Stimulated activated naive CD8-positive, alpha-beta T cell treated with anti-CD3 and anti-CD28 coated beads, Interleukin-15, amount 100 ng/mL, for 72 hours (primary cell): ENCODE measurements at regions not wholly inside any gene's neighbourhood (a gene's known extent, or its start where the extent isn't known, plus 50 kb on each side); places are given as distances from the start of the nearest gene placed in this dataset.
A peak's percentile ranks its signal among the peaks of the same experiment; 100 is the strongest.

ENCODE experiments used
- ATAC-seq: fragments of 150-1000 bp; cut with Tn5 transposase; 2 replicates; pipeline ENCODE4 v1.10.0; 2021; ENCODE audit warnings: mild to moderate bottlenecking, moderate library complexity
- DNase-seq, 2 donors: peaks; one replicate each; pipeline ENCODE4 v3.0.0; 2021 to 2022
- H3K27ac Mint-ChIP-seq, 2 donors: one replicate each; pipeline ENCODE4 v1.8.0; 2022; ENCODE audit warnings: mild to moderate bottlenecking in 2 of 2, mixed read lengths in 2 of 2, moderate library complexity in 2 of 2
- H3K27me3 Mint-ChIP-seq: one replicate; pipeline ENCODE4 v1.8.0; 2022; ENCODE audit warnings: mixed read lengths
- H3K4me1 Mint-ChIP-seq: one replicate; pipeline ENCODE4 v1.8.0; 2022; ENCODE audit warnings: mild to moderate bottlenecking, mixed read lengths
- H3K4me3 Mint-ChIP-seq, 2 donors: one replicate each; pipeline ENCODE4 v1.8.0; 2022; ENCODE audit warnings: mild to moderate bottlenecking in 2 of 2, mixed read lengths in 2 of 2, moderate library complexity in 1 of 2
- H3K9me3 Mint-ChIP-seq, 2 donors: one replicate each; pipeline ENCODE4 v1.8.0; 2022; ENCODE audit warnings: mixed read lengths in 2 of 2

DNA sequence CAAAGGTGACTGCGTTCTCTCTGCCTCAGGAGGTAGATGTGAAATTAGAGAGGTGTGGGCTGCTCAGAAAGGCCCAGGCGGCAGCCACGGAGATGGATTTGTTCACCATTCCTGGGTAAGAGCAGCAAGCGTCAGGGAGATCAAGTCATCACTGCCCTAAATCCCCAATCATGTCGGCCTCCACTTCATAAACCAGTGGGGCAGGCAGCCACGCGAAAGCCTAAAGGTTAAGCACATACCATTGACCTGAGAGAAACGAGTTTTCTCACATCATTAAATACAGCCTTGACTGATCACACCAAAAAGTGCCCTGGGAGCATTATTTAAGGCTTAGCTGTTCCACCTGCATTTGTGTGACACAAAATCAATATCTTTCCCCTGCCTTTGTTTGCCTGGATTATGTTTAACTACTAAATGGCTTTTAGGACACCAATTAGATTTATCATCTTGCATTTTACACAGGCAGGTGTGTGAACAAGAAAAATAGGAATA, 50.7 kb upstream of the FOXB1 start:
- no peak for DNase-seq
- Mint-ChIP-seq H3K9me3 (peaks cover 0 to 7% of the 10 kb centered on the region in 2 donors), H3K4me3 (no peak overlapping the region), H3K27me3 (peaks cover 8% of the 10 kb centered on the region), H3K4me1 (peaks cover 9% of the 10 kb centered on the region), H3K27ac (no peak overlapping the region)
- ATAC-seq = no peak

GRCh38 chr15:59952960-59953359, 51.2 kb upstream of the FOXB1 start:
- H3K27me3 Mint-ChIP-seq = peaks cover 8% of the 10 kb centered on the region
- H3K4me3 Mint-ChIP-seq = no peak overlapping the region
- H3K27ac Mint-ChIP-seq = no peak overlapping the region
- peaks cover 5% of the 10 kb centered on the region for H3K4me1 Mint-ChIP-seq
- DNase-seq (no peak), ATAC-seq (no peak)
- H3K9me3 Mint-ChIP-seq = peaks cover 0 to 7% of the 10 kb centered on the region in 2 donors

GRCh38 chr15:59950603-59951388, 53.3 kb upstream of the FOXB1 start:
- Mint-ChIP-seq H3K4me3 (no peak overlapping the region), H3K27me3 (peaks cover 8% of the 10 kb centered on the region), H3K4me1 (peaks cover 5% of the 10 kb centered on the region), H3K9me3 (peaks cover 0 to 7% of the 10 kb centered on the region in 2 donors), H3K27ac (no peak overlapping the region)
- no peak for ATAC-seq
- no peak for DNase-seq

GRCh38 chr15:59948924-59949613, 55.0 kb upstream of the FOXB1 start:
- H3K9me3 Mint-ChIP-seq = peaks cover 0 to 7% of the 10 kb centered on the region in 2 donors
- DNase-seq = no peak
- H3K27me3 Mint-ChIP-seq = peaks cover 8% of the 10 kb centered on the region
- H3K4me3 Mint-ChIP-seq = no peak overlapping the region
- no peak for ATAC-seq
- peaks cover 5% of the 10 kb centered on the region for H3K4me1 Mint-ChIP-seq
- no peak overlapping the region for H3K27ac Mint-ChIP-seq

DNA sequence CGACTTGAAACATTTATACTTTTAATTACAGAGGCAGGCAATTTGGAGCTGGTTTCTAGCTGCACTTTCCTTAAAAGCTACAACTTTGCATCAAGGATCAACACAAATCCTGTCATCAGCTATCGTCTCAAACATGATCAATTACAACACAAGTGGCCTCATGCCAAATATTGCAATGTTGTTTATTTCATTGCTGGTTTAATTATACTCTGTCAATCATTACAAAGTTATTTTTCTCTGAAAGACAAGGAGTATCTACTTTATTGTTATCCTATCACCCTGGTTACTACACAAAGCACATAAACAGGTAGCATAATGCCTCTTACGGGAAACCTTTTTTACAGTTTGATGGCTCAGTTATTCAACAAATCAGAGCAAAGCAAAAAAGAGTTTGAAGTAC, 58.0 kb upstream of the FOXB1 start:
- no peak overlapping the region for H3K4me3 Mint-ChIP-seq
- no peak overlapping the region for H3K27ac Mint-ChIP-seq
- DNase-seq = no peak
- H3K4me1 Mint-ChIP-seq = no peaks in the 10 kb centered on the region
- no peaks in the 10 kb centered on the region for H3K9me3 Mint-ChIP-seq
- no peaks in the 10 kb centered on the region for H3K27me3 Mint-ChIP-seq
- ATAC-seq = no peak

DNA sequence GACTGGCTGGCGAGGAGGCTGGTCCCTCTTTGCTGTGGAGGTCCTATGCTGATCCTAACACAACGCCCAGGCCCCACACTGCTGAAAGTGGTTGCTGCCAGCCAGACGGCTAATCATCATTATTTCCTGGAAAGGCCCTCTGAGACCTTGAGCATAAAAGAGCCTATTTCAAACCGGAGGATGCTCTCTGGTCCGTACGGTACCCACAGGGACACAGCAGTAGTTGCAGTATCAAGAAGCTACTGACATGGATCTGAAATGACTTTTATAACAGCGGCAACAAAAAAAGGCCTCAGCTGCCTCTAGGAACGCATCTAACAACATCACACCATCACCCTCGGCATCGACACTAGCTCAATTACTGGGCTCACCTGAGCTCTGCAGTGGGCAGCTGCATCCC, 59.1 kb upstream of the FOXB1 start:
- no peaks in the 10 kb centered on the region for H3K4me1 Mint-ChIP-seq
- H3K27me3 Mint-ChIP-seq = no peaks in the 10 kb centered on the region
- H3K9me3 Mint-ChIP-seq = no peaks in the 10 kb centered on the region
- no peak for DNase-seq
- ATAC-seq = no peak
- no peak overlapping the region for H3K27ac Mint-ChIP-seq
- no peak overlapping the region for H3K4me3 Mint-ChIP-seq

- no peak for ATAC-seq
- H3K27ac Mint-ChIP-seq = no peak overlapping the region
- no peaks in the 10 kb centered on the region for H3K4me1 Mint-ChIP-seq
- H3K4me3 Mint-ChIP-seq = no peak overlapping the region
- H3K9me3 Mint-ChIP-seq = no peaks in the 10 kb centered on the region
- no peak for DNase-seq
- H3K27me3 Mint-ChIP-seq = no peaks in the 10 kb centered on the region
Observed at GRCh38 chr15:59941612-59942011, 62.5 kb upstream of the FOXB1 start.

- ATAC-seq = no peak
- Mint-ChIP-seq H3K9me3 (no peaks in the 10 kb centered on the region), H3K27ac (no peak overlapping the region), H3K27me3 (no peaks in the 10 kb centered on the region), H3K4me3 (no peak overlapping the region), H3K4me1 (no peaks in the 10 kb centered on the region)
- DNase-seq = no peak
Observed at GRCh38 chr15:59940928-59941327, 63.2 kb upstream of the FOXB1 start.

DNA sequence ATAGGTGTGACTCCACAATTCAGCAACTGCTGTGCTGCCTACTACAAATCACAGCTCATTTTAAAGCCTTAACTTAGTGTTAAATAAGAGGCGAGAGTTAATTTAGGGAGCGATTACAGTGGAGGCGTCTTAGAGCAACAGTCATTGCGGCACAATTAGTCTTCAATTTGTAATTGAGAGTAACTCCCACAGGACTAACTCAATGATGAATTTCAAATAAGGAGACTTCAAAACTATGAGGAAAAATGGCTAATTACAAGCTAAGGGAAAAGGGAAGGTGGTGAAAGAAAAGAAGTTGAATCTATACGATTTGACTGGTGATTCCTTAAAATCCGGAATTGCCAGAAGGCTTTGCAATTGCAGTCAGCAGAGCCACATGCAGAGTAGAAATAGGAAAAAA, 63.7 kb upstream of the FOXB1 start:
- DNase-seq (no peak), ATAC-seq (no peak)
- Mint-ChIP-seq H3K4me1 (no peaks in the 10 kb centered on the region), H3K4me3 (no peak overlapping the region), H3K9me3 (no peaks in the 10 kb centered on the region), H3K27ac (no peak overlapping the region), H3K27me3 (no peaks in the 10 kb centered on the region)

DNA sequence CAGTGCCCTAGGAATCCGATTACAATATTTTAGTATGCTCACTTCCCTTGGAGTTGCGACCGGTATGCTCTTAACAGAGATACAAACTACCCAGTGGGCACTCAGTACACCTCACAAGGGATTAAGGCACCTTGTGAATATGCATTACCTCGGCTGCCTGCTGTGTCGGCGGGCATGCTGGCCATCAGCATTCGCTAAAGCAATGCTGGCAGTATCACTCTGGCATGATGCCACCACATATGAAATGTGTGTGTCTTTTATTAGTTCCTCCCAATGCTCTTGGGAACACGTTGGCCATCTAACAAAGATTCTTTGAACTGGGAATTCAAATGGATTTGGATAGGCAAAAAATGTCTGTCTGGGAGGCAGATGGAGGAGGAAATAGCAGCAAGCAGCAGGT, 67.4 kb upstream of the FOXB1 start:
- no peak overlapping the region for H3K4me3 Mint-ChIP-seq
- no peak overlapping the region for H3K27ac Mint-ChIP-seq
- H3K9me3 Mint-ChIP-seq = no peaks in the 10 kb centered on the region
- H3K4me1 Mint-ChIP-seq = peaks cover 6% of the 10 kb centered on the region
- no peak for DNase-seq
- ATAC-seq = no peak
- H3K27me3 Mint-ChIP-seq = peaks cover 20% of the 10 kb centered on the region

DNA sequence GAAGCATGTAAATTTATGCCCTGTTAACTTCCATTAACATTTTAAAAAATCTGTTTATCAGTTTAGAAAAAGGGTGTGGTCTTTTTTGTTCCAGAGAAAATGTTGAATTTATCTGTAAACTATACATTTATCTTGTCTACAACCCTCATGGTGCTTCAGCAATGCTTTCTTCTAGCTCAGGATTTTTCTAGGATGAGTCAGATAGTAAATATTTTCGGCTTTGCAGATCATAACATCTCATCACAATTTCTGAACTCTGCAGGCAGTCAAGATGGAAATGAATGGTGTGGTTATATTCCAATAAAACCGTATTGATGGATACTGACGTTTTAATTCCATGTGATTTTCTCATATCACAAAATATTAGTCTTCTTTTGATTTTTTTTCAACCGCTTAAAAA, 70.5 kb upstream of the FOXB1 start:
- no peaks in the 10 kb centered on the region for H3K9me3 Mint-ChIP-seq
- H3K27me3 Mint-ChIP-seq = peaks cover 37% of the 10 kb centered on the region
- no peak overlapping the region for H3K4me3 Mint-ChIP-seq
- DNase-seq (no peak), ATAC-seq (no peak)
- peaks cover 20% of the 10 kb centered on the region for H3K4me1 Mint-ChIP-seq
- no peak overlapping the region for H3K27ac Mint-ChIP-seq

GRCh38 chr15:59931646-59932261, 72.4 kb upstream of the FOXB1 start:
- peaks cover 20% of the 10 kb centered on the region for H3K4me1 Mint-ChIP-seq
- ATAC-seq (no peak), DNase-seq (no peak)
- peak overlapping the region in 1 of 2 donors; percentile 56 for H3K27ac Mint-ChIP-seq
- peaks cover 0 to 1% of the 10 kb centered on the region in 2 donors for H3K9me3 Mint-ChIP-seq
- no peak overlapping the region for H3K4me3 Mint-ChIP-seq
- peaks cover 54% of the 10 kb centered on the region for H3K27me3 Mint-ChIP-seq

DNA sequence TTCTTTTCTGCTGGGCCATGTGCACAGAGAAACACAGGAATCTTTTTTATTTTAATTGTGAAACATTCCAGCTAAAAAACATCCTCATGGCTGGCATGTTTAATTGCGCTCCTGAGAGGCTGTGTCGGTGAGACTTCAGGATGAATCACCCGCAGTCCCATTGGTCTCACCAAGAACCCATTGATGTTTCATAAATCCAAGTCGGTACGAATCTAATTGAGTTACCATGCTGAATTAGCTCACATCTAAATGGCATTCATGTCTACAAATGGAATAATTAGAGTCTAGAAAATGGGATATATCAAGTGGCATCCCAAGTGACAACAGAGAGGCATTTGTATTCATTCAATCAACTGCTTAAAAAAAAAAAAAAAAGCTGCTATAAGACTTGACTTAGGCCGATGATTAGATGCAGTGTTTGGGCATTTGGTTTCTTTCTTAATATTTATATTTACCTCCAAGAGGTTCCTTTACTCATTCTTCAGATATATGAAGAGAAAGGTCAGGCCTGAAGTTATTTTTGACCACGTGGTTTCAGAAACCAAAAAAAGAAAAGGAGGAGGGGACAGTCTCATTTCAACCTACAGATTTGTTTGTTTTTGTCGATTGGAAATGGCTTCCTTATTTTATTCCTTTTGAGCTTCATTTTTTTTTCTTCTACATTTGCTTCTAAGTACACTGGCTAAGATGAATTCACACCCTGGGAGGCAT, 79.1 kb upstream of the FOXB1 start:
- ATAC-seq (no peak), DNase-seq (no peak)
- Mint-ChIP-seq H3K27me3 (peaks cover 41% of the 10 kb centered on the region), H3K4me1 (peaks cover 22% of the 10 kb centered on the region), H3K4me3 (no peak overlapping the region), H3K27ac (no peak overlapping the region), H3K9me3 (peaks cover 0 to 7% of the 10 kb centered on the region in 2 donors)

- Mint-ChIP-seq H3K27me3 (peaks cover 35% of the 10 kb centered on the region), H3K27ac (no peak overlapping the region), H3K4me3 (no peak overlapping the region), H3K9me3 (peaks cover 0 to 7% of the 10 kb centered on the region in 2 donors), H3K4me1 (peaks cover 30% of the 10 kb centered on the region)
- ATAC-seq (no peak), DNase-seq (no peak)
Observed at GRCh38 chr15:59924096-59924495, 80.0 kb upstream of the FOXB1 start.

DNA sequence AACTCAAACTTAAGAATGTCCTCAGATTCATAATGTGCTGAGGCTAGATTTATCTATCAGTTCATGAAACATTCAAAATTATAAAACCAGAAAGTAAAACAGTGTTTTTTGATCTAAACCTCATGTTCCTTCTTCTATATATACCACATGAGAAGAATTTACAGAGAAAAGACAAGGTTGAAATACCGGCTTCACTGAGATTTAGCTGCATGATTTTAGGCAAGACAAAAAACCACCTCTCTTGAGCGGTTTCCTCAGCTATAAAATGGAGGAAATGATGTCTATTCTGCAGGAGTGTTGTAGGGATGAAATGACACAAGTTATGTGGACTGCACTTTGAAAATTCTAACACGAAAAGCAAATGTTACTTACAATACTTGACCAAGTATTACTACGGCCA, 80.6 kb upstream of the FOXB1 start:
- no peak overlapping the region for H3K4me3 Mint-ChIP-seq
- peak overlapping the region in 1 of 2 donors; percentile 19 for H3K27ac Mint-ChIP-seq
- H3K27me3 Mint-ChIP-seq = peaks cover 30% of the 10 kb centered on the region
- ATAC-seq (no peak), DNase-seq (no peak)
- H3K4me1 Mint-ChIP-seq = peaks cover 36% of the 10 kb centered on the region
- peaks cover 0 to 7% of the 10 kb centered on the region in 2 donors for H3K9me3 Mint-ChIP-seq
